Peyer's patch (tissue), 4 donors: ENCODE measurements at regions not wholly inside any gene's neighbourhood (a gene's known extent, or its start where the extent isn't known, plus 50 kb on each side); places are given as distances from the start of the nearest gene placed in this dataset.

Experiments
- DNase-seq, 3 donors: peaks; one replicate each; pipeline ENCODE4 v3.0.0-alpha.2; 2017 to 2019
- H3K27ac ChIP-seq, 4 donors: fragments of 200-600 bp; sonication (generic); one replicate each; pipeline ENCODE4 v1.5.1; 2016 to 2019
- H3K27me3 ChIP-seq, 2 donors: fragments of 200-600 bp; sonication (generic); one replicate each; pipeline ENCODE4 v1.5.1; 2019
- H3K36me3 ChIP-seq, 3 donors: fragments of 200-600 bp; sonication (generic); one replicate each; pipeline ENCODE4 v1.5.1; 2016 to 2019
- H3K4me1 ChIP-seq, 4 donors: fragments of 200-600 bp; sonication (generic); one replicate each; pipeline ENCODE4 v1.5.1; 2016 to 2019
- H3K4me3 ChIP-seq, 4 donors: fragments of 200-600 bp; sonication (generic); 1 replicate in 3 of 4; 2 replicates in 1 of 4; pipeline ENCODE4 v1.5.1; 2016 to 2019; ENCODE audit warnings: mild to moderate bottlenecking in 1 of 4
- H3K9me3 ChIP-seq, 4 donors: fragments of 200-600 bp; sonication (generic); one replicate each; pipeline ENCODE4 v1.5.1; 2016 to 2019; ENCODE audit warnings: mild to moderate bottlenecking in 1 of 4
- CTCF ChIP-seq, 6 experiments: fragments of 450-650 bp in 4 of 6; fragments of 200-600 bp in 2 of 6; sonication (generic) in 1 of 6; IDR thresholded peaks; one replicate each; pipeline ENCODE4 v1.5.1; 2017 to 2019; ENCODE audit warnings: antibody characterized with exemption in 6 of 6, mild to moderate bottlenecking in 3 of 6, moderate library complexity in 1 of 6
- POLR2A ChIP-seq, 2 donors: fragments of 450-650 bp; IDR thresholded peaks; one replicate each; pipeline ENCODE4 v1.5.1; 2017; ENCODE audit warnings: antibody characterized with exemption in 2 of 2, mild to moderate bottlenecking in 2 of 2, moderate library complexity in 2 of 2

- H3K9me3 ChIP-seq: no peaks in the 10 kb centered on the region
- no peak overlapping the region for H3K27ac ChIP-seq
- no peaks in the 10 kb centered on the region for H3K4me1 ChIP-seq
- no peak for DNase-seq
- H3K4me3 ChIP-seq: no peak overlapping the region
- no peak for TF ChIP-seq CTCF (IDR thresholded peaks at IDR 0.05)
- TF ChIP-seq POLR2A (IDR thresholded peaks at IDR 0.05): no peak
- no peaks in the 10 kb centered on the region for H3K36me3 ChIP-seq
- no peaks in the 10 kb centered on the region for H3K27me3 ChIP-seq
Observed at GRCh38 chr10:108583877-108584276, 1339.4 kb downstream of the XPNPEP1 start.

- Histone ChIP-seq H3K4me3 (no peak overlapping the region), H3K4me1 (no peaks in the 10 kb centered on the region), H3K36me3 (no peaks in the 10 kb centered on the region), H3K27me3 (no peaks in the 10 kb centered on the region), H3K9me3 (no peaks in the 10 kb centered on the region), H3K27ac (no peak overlapping the region)
- no peak for DNase-seq
- no peak for TF ChIP-seq CTCF (IDR thresholded peaks at IDR 0.05)
- no peak for TF ChIP-seq POLR2A (IDR thresholded peaks at IDR 0.05)
Observed at GRCh38 chr10:108582888-108583287, 1340.4 kb downstream of the XPNPEP1 start.

GRCh38 chr10:108582387-108582786 lies 1340.9 kb downstream of the XPNPEP1 start:
- Histone ChIP-seq H3K4me3 (no peak overlapping the region), H3K36me3 (no peaks in the 10 kb centered on the region), H3K4me1 (no peaks in the 10 kb centered on the region), H3K27ac (no peak overlapping the region), H3K27me3 (no peaks in the 10 kb centered on the region), H3K9me3 (no peaks in the 10 kb centered on the region)
- DNase-seq: no peak
- TF ChIP-seq CTCF (IDR thresholded peaks at IDR 0.05) (no peak), POLR2A (IDR thresholded peaks at IDR 0.05) (no peak)

- TF ChIP-seq CTCF (IDR thresholded peaks at IDR 0.05) (no peak), POLR2A (IDR thresholded peaks at IDR 0.05) (no peak)
- H3K9me3 ChIP-seq: no peaks in the 10 kb centered on the region
- no peaks in the 10 kb centered on the region for H3K36me3 ChIP-seq
- DNase-seq: no peak
- H3K4me3 ChIP-seq: no peak overlapping the region
- no peaks in the 10 kb centered on the region for H3K4me1 ChIP-seq
- no peaks in the 10 kb centered on the region for H3K27me3 ChIP-seq
- H3K27ac ChIP-seq: no peak overlapping the region
Observed at GRCh38 chr10:108578258-108578657, 1345.1 kb downstream of the XPNPEP1 start.

- H3K27me3 ChIP-seq: no peaks in the 10 kb centered on the region
- no peak overlapping the region for H3K4me3 ChIP-seq
- no peaks in the 10 kb centered on the region for H3K36me3 ChIP-seq
- TF ChIP-seq CTCF (IDR thresholded peaks at IDR 0.05): no peak
- TF ChIP-seq POLR2A (IDR thresholded peaks at IDR 0.05): no peak
- H3K4me1 ChIP-seq: no peaks in the 10 kb centered on the region
- no peak for DNase-seq
- H3K27ac ChIP-seq: no peak overlapping the region
- H3K9me3 ChIP-seq: no peaks in the 10 kb centered on the region
Observed at GRCh38 chr10:108574233-108574632, 1349.1 kb downstream of the XPNPEP1 start.

GRCh38 chr10:108568824-108569223 lies 1354.5 kb downstream of the XPNPEP1 start:
- no peaks in the 10 kb centered on the region for H3K4me1 ChIP-seq
- TF ChIP-seq POLR2A (IDR thresholded peaks at IDR 0.05) (no peak), CTCF (IDR thresholded peaks at IDR 0.05) (no peak)
- no peak for DNase-seq

More at GRCh38 chr10:108568824-108569223, 1354.5 kb downstream of the XPNPEP1 start:
- H3K4me3 ChIP-seq: no peak overlapping the region
- no peaks in the 10 kb centered on the region for H3K9me3 ChIP-seq
- H3K27ac ChIP-seq: no peak overlapping the region
- H3K36me3 ChIP-seq: no peaks in the 10 kb centered on the region
- H3K27me3 ChIP-seq: no peaks in the 10 kb centered on the region
